Inferior parietal cortex (tissue), 1 donor: ENCODE measurements at regions not wholly inside any gene's neighbourhood (a gene's known extent, or its start where the extent isn't known, plus 50 kb on each side); places are given as distances from the start of the nearest gene placed in this dataset.
A peak's percentile ranks its signal among the peaks of the same experiment; 100 is the strongest.

Source experiments
- DNase-seq: peaks from one replicate; pipeline ENCODE4 v3.0.0-alpha.2; 2016; ENCODE audit errors: extremely low spot score

DNA sequence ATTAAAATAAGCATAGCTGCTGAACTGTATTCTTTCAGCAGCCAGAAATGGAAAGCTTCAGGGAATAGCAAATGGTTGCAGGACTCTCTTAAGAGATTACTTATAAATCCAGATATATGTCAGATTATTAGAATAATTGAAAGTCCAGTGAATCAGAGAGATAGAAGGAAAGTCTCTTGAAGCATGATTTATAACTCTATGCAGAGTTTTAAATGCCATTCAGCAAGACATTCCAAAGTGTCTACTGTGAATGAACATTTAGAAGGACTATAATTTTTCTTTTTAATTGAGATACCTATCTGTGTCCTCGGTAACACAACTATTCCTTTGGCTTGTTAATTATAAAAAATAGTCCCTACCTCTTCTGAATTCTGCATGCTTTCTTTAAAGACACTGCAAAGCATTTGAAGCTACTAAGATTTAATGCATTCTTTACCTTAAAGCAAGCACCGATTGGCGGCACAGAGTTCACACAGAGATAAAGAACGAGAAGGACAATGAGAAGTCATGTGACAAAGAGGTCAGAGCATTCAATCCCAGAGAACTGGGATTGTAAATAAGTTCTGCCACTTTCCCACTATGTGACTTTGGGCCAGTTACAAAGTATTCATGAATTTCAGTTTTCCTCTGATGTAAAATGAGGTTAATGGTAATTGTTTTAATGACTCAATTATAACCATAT is 371.0 kb upstream of the ATP2B1 start:
- no peak for DNase-seq

DNA sequence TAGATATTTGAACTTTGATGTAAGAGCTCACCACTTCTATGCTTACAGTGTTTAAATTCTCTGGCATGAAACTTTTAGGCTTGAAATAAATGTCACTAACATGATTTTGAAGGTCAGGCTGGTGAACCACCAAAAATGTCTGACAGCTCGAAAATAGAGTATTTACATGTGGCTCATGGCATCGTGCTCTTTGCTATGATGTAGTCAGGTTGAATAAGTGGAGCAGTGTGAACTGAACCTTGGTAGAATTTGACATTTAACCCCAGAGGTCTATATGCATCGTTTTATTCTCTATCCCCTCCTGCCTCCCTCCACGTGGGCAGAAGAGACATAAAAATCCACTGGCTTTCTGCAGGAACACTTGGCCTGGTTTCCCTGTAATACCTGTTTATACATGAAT is 369.7 kb upstream of the ATP2B1 start:
- no peak for DNase-seq

- no peak for DNase-seq
Measured at GRCh38 chr12:90077756-90078155, 369.1 kb upstream of the ATP2B1 start.

DNA sequence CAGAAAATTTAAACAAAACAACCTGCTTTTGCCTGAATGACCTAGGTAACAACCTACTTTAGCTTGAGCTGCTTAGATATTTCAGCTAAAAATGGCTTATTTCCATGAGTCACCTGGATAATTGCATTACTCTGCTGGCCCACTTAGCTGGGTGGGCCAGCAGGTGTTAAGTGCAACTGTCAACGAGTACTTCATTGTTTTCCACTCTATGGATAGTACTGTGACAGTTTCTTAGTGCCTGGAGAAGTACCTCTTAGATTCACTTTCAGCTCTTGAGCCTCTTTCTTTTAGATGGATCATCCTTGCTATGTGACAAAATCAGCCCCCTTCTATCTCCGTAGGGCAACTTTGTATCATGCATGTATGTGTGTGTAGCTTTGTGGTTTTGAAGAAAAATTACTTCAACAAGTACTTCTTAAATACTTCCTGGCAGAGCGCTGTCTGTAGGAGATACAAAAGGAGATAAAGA is 368.2 kb upstream of the ATP2B1 start:
- no peak for DNase-seq

DNA sequence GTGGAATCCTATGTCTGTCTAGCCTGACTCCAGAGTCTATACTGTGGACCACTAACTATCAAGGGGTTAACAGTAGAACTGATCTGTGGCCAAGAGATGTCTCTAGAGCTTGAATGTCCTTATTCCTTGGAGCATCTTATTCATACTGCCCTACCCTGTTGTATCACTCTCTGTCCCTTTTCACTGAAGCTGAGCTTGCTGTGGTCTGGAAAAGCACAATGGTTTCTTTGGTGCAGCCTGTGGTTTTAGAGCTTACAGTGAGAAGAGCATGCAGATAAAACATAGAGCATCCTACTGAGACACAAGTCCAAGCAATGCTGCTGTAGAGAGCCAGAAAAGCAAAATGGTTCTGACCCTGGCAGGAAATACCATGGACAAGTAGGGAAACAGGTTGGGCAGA is 367.0 kb upstream of the ATP2B1 start:
- DNase-seq: no peak

DNA sequence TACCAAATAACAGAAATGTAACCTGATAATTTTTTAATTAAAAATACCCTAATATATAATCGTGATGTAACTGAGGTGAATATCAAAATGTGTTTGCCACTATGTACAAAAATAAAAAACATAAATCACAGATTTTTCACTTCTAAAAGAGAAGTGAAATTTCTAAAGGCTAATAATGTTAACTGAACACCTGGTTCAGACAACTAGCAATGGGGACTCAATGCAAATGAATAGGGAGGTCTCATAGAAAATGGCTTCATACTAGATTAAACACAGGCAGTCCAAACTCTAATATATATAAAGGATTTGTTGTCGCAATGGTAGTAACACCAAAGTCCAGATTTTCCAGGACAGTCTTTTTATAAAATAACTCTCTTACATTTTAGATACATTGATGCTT is 365.4 kb upstream of the ATP2B1 start:
- DNase-seq: no peak

GRCh38 chr12:90071996-90072395 is 363.4 kb upstream of the ATP2B1 start:
- no peak for DNase-seq

GRCh38 chr12:90069711-90070110 is 361.1 kb upstream of the ATP2B1 start:
- no peak for DNase-seq

DNA sequence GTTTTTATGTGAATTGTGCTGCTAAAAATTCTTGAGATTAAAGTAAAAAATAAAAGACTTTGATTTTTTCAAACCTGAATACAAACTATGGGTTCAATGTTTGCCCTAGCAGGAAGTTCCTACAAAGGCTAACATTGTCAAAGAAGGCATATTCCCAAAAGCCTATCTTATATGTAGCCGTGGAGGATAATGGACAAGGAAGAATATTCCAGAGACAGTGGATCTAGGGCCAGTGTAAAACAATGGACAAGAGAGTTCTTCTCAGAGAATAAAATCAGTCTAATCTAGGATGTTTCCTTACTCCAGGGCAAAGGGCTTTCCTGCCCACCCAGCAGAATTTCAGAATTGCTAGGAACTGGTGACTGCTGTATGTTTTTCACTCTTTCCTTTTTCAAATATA is 359.2 kb upstream of the ATP2B1 start:
- no peak for DNase-seq

- no peak for DNase-seq
Measured at GRCh38 chr12:90064852-90065801, 356.5 kb upstream of the ATP2B1 start.

- no peak for DNase-seq
Measured at GRCh38 chr12:90062799-90063198, 354.2 kb upstream of the ATP2B1 start.

- DNase-seq: no peak
Measured at GRCh38 chr12:90061809-90062208, 353.2 kb upstream of the ATP2B1 start.

- DNase-seq: no peak
Measured at GRCh38 chr12:90060031-90060430, 351.4 kb upstream of the ATP2B1 start.

GRCh38 chr12:90058704-90059103 is 350.1 kb upstream of the ATP2B1 start:
- no peak for DNase-seq

DNA sequence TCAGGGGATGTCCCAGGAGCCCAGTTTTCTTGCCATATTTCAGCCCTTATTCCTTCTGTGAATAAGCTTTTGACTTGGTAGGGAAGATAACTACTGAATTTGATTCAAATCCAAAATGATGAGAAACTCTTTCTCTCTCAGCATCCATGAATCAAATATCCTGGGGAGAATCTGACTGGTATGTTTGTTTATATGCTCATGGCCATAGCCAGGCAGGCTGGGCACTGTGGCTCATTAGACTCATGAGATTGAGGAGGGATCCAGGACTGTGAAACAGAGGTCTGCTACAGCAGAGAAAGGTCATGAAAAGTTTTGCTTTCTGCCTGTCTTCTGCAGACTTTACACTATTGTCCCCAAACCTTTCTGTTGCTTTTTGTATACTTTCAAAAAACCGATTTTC is 346.4 kb upstream of the ATP2B1 start:
- no peak for DNase-seq

DNA sequence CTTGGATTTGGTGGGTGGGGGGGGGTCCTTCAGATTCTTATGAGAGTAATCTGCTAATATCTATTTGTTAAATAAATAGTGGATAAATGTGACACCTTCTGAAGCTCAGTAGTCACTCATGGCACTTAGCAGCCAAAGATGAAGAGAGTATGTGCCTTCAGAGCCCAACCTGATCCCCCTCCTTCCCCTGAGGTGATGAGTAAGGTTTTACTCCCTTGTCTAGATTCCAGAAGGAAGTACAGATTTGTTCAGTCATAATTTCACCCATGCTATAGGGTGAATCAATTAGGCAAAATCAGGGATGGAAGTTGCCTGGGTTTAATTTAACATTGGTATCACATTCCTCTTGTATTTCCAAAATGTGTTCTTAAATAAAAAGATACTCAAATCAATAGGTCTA is 340.3 kb upstream of the ATP2B1 start:
- DNase-seq: no peak

DNA sequence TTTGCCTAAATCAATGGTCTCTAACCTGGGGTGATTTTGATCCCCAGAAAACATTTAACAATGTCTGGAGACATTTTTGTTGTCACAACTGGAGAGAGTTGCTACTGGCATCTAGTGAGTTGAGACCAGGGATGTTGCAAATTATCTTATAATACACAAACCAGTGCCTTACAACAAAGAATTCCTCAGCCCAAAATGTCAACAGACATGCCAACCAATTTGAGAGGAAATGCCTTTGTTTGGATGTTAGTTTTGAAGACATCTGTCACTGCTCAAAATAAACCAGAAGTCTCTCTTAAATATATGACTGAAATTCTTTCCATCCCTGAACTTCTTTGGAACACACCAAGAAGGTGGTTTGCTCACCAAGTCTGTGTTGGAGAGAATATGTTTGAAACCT is 336.9 kb upstream of the ATP2B1 start:
- no peak for DNase-seq

GRCh38 chr12:90044069-90044468 is 335.4 kb upstream of the ATP2B1 start:
- DNase-seq: no peak

DNA sequence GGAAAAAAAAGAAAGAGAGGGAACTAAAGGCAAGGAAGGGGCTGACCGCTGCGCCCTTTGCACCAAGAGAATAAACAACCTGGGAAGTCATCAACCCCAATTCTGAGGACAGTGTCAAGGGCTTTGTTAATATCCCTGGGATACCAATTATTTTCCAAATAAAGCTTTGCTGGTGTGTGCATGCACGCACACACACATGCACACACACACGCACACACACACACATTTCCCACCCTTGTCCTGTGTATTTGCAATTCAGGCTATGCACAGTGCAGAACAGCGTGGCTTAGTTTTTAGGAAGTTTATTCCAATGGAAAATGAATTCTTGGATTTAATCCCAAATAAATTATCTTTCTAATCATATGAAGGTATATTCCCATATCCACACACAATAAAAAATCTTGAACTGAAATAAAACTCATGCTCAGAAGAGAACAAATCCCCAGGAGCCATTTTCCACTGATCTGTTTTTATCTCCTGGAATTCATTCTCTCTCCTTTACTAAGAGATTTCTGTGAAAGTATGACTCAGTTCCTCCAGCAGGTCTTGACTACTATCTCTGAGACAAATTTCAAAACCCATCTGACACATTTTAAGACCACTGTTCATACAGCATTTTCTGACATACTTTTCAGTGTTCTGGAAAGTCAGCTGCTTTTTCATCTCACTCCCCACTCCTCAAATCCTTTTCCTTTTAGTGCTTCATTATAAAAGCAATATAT is 334.4 kb upstream of the ATP2B1 start:
- no peak for DNase-seq

DNA sequence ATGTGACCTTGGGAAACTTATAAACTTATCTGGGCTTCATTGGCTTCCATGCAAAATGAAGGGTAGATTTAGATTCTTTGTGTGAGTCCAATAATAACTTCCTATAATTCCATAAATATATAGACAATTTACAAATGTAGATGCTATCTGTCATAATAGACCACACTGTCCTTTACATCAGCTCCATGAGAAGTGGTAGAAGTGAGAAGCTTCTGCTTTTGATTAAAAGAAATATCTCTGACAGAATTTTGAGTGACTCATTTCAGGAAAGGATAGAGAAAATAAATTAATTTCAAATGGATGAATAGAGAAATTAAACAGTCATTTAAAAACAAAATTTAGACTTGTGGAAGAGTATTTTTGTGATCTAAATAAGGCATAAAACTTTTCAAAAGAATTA is 329.7 kb upstream of the ATP2B1 start:
- DNase-seq: no peak

DNA sequence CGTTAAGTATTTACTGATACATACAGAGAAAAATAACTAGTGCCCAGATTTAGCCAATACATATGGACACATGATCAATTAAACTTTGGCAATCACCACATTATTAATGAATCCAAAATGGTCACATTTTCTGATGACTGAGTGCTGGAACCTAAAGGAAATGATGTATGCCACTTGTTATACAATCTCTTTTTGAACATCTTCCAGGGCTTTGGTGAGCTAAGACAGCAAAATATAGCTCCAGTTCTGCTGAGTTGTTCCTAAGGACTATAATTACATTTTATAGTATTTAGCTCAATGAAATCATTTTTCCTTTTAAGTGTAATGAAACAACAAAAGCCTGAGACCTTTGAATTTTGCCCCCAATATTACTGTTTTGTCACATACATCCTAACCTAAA is 329.1 kb upstream of the ATP2B1 start:
- peak; percentile 61 for DNase-seq

GRCh38 chr12:90036637-90037036 is 328.0 kb upstream of the ATP2B1 start:
- no peak for DNase-seq
